ENCODE measurements at regions not wholly inside any gene's neighbourhood (a gene's known extent, or its start where the extent isn't known, plus 50 kb on each side); places are given as distances from the start of the nearest gene placed in this dataset.

- Histone ChIP-seq H3K27me3 (replicated peaks; ENCODE audit: insufficient read depth, low read depth, low read length, poor library complexity) (peaks cover 2% of the 10 kb centered on the region), H3K36me3 (ENCODE audit: insufficient read depth, low read length, poor library complexity, severe bottlenecking) (no peaks in the 10 kb centered on the region), H3K27ac (ENCODE audit: low read depth, low read length, poor library complexity, severe bottlenecking) (no peak overlapping the region), H3K4me1 (ENCODE audit: insufficient read depth, low read length, poor library complexity, severe bottlenecking) (no peaks in the 10 kb centered on the region), H3K4me3 (ENCODE audit: low read depth, low read length, poor library complexity, severe bottlenecking) (no peak overlapping the region), H3K9me3 (ENCODE audit: low read depth, low read length, poor library complexity, severe bottlenecking) (no peaks in the 10 kb centered on the region)
- no peak for DNase-seq (ENCODE audit: low spot score)
- TF ChIP-seq EZH2 (IDR thresholded peaks at IDR 0.05; ENCODE audit: borderline replicate concordance, low read depth, low read length, poor library complexity, severe bottlenecking) (no peak), CTCF (conservative IDR thresholded peaks at IDR 0.05; ENCODE audit: low read depth, low read length) (no peak)
- BruUV-seq (replicated peaks), result no TSS peak
- CTCF ChIA-PET, result no interaction called here
- POLR2A ChIA-PET (ENCODE audit: low non-redundant PET), result no interaction called here
- intact Hi-C loops (cut with micrococcal nuclease; ENCODE audit: unreplicated experiment), result no loop called here
Observed at GRCh38 chr3:120512655-120513054, 61.9 kb upstream of the FSTL1 start.

GRCh38 chr3:120506828-120507774 is 56.3 kb upstream of the FSTL1 start:
- TF ChIP-seq CTCF (conservative IDR thresholded peaks at IDR 0.05; ENCODE audit: low read depth, low read length) (peak; percentile 83), EZH2 (IDR thresholded peaks at IDR 0.05; ENCODE audit: borderline replicate concordance, low read depth, low read length, poor library complexity, severe bottlenecking) (no peak)
- Histone ChIP-seq H3K4me1 (ENCODE audit: insufficient read depth, low read length, poor library complexity, severe bottlenecking) (no peaks in the 10 kb centered on the region), H3K36me3 (ENCODE audit: insufficient read depth, low read length, poor library complexity, severe bottlenecking) (no peaks in the 10 kb centered on the region), H3K27ac (ENCODE audit: low read depth, low read length, poor library complexity, severe bottlenecking) (no peak overlapping the region), H3K4me3 (ENCODE audit: low read depth, low read length, poor library complexity, severe bottlenecking) (no peak overlapping the region), H3K9me3 (ENCODE audit: low read depth, low read length, poor library complexity, severe bottlenecking) (no peaks in the 10 kb centered on the region), H3K27me3 (replicated peaks; ENCODE audit: insufficient read depth, low read depth, low read length, poor library complexity) (no peaks in the 10 kb centered on the region)
- BruUV-seq (replicated peaks), result no TSS peak
- CTCF ChIA-PET, result interaction anchor here (1.2 kb wide), 1 partner anchor 88 kb away, joined by 5 read pairs; no protein-coding TSS in a partner anchor
- intact Hi-C loops (cut with micrococcal nuclease; ENCODE audit: unreplicated experiment), result loop anchor here (1.0 to 5.0 kb wide), 2 partner anchors 88 to 265 kb away; no protein-coding TSS in a partner anchor
- DNase-seq (ENCODE audit: low spot score), result peak; percentile 75
- POLR2A ChIA-PET (ENCODE audit: low non-redundant PET), result no interaction called here

- no TSS peak for BruUV-seq (replicated peaks)
- Histone ChIP-seq H3K27me3 (replicated peaks; ENCODE audit: insufficient read depth, low read depth, low read length, poor library complexity) (no peaks in the 10 kb centered on the region), H3K9me3 (ENCODE audit: low read depth, low read length, poor library complexity, severe bottlenecking) (no peaks in the 10 kb centered on the region), H3K4me3 (ENCODE audit: low read depth, low read length, poor library complexity, severe bottlenecking) (no peak overlapping the region), H3K27ac (ENCODE audit: low read depth, low read length, poor library complexity, severe bottlenecking) (no peak overlapping the region), H3K4me1 (ENCODE audit: insufficient read depth, low read length, poor library complexity, severe bottlenecking) (no peaks in the 10 kb centered on the region), H3K36me3 (ENCODE audit: insufficient read depth, low read length, poor library complexity, severe bottlenecking) (no peaks in the 10 kb centered on the region)
- intact Hi-C loops (cut with micrococcal nuclease; ENCODE audit: unreplicated experiment), result loop anchor here (5.0 kb wide), 1 partner anchor 264 kb away; no protein-coding TSS in a partner anchor
- TF ChIP-seq CTCF (conservative IDR thresholded peaks at IDR 0.05; ENCODE audit: low read depth, low read length) (no peak), EZH2 (IDR thresholded peaks at IDR 0.05; ENCODE audit: borderline replicate concordance, low read depth, low read length, poor library complexity, severe bottlenecking) (no peak)
- CTCF ChIA-PET, result interaction anchor here (1.2 kb wide), 1 partner anchor 87 kb away, joined by 5 read pairs; no protein-coding TSS in a partner anchor
- no peak for DNase-seq (ENCODE audit: low spot score)
- POLR2A ChIA-PET (ENCODE audit: low non-redundant PET), result no interaction called here
Observed at GRCh38 chr3:120506076-120506827, 55.5 kb upstream of the FSTL1 start.
